Peyer's patch (tissue), 4 donors: ENCODE measurements at regions not wholly inside any gene's neighbourhood (a gene's known extent, or its start where the extent isn't known, plus 50 kb on each side); places are given as distances from the start of the nearest gene placed in this dataset.

ENCODE experiments used
- DNase-seq, 3 donors: peaks; one replicate each; pipeline ENCODE4 v3.0.0-alpha.2; 2017 to 2019
- H3K27ac ChIP-seq, 4 donors: fragments of 200-600 bp; sonication (generic); one replicate each; pipeline ENCODE4 v1.5.1; 2016 to 2019
- H3K27me3 ChIP-seq, 2 donors: fragments of 200-600 bp; sonication (generic); one replicate each; pipeline ENCODE4 v1.5.1; 2019
- H3K36me3 ChIP-seq, 3 donors: fragments of 200-600 bp; sonication (generic); one replicate each; pipeline ENCODE4 v1.5.1; 2016 to 2019
- H3K4me1 ChIP-seq, 4 donors: fragments of 200-600 bp; sonication (generic); one replicate each; pipeline ENCODE4 v1.5.1; 2016 to 2019
- H3K4me3 ChIP-seq, 4 donors: fragments of 200-600 bp; sonication (generic); 1 replicate in 3 of 4; 2 replicates in 1 of 4; pipeline ENCODE4 v1.5.1; 2016 to 2019; ENCODE audit warnings: mild to moderate bottlenecking in 1 of 4
- H3K9me3 ChIP-seq, 4 donors: fragments of 200-600 bp; sonication (generic); one replicate each; pipeline ENCODE4 v1.5.1; 2016 to 2019; ENCODE audit warnings: mild to moderate bottlenecking in 1 of 4
- POLR2A ChIP-seq, 2 donors: fragments of 450-650 bp; IDR thresholded peaks; one replicate each; pipeline ENCODE4 v1.5.1; 2017; ENCODE audit warnings: antibody characterized with exemption in 2 of 2, mild to moderate bottlenecking in 2 of 2, moderate library complexity in 2 of 2
- TF ChIP-seq, protein P1 (sequence below), 6 experiments: fragments of 450-650 bp in 4 of 6; fragments of 200-600 bp in 2 of 6; sonication (generic) in 1 of 6; IDR thresholded peaks; one replicate each; pipeline ENCODE4 v1.5.1; 2017 to 2019; ENCODE audit warnings: antibody characterized with exemption in 6 of 6, mild to moderate bottlenecking in 3 of 6, moderate library complexity in 1 of 6

DNA sequence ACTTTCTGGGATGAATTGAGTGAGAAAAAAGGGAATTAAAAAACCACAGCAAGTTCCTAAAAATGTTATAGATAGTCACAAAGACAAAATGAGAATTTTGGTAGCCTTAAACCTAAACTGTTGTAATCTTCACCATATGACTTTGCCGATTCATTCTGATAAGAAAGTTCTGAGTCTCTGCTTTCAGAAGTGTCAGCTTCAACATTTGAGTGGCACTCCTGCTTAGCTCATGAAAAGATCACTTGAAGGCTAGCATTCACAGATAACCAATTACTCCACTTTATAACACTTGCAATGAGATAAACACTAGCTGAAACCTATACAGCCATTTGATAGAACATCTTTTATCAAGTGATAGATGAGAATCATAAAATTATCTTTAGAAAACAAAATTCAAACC is 288.1 kb upstream of the POU1F1 start:
- DNase-seq: no peak
- H3K27me3 ChIP-seq: no peaks in the 10 kb centered on the region
- no peak overlapping the region for H3K27ac ChIP-seq
- H3K36me3 ChIP-seq: no peaks in the 10 kb centered on the region
- TF ChIP-seq, protein P1, sequence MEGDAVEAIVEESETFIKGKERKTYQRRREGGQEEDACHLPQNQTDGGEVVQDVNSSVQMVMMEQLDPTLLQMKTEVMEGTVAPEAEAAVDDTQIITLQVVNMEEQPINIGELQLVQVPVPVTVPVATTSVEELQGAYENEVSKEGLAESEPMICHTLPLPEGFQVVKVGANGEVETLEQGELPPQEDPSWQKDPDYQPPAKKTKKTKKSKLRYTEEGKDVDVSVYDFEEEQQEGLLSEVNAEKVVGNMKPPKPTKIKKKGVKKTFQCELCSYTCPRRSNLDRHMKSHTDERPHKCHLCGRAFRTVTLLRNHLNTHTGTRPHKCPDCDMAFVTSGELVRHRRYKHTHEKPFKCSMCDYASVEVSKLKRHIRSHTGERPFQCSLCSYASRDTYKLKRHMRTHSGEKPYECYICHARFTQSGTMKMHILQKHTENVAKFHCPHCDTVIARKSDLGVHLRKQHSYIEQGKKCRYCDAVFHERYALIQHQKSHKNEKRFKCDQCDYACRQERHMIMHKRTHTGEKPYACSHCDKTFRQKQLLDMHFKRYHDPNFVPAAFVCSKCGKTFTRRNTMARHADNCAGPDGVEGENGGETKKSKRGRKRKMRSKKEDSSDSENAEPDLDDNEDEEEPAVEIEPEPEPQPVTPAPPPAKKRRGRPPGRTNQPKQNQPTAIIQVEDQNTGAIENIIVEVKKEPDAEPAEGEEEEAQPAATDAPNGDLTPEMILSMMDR (IDR thresholded peaks at IDR 0.05): no peak
- no peak for TF ChIP-seq POLR2A (IDR thresholded peaks at IDR 0.05)
- H3K4me1 ChIP-seq: no peaks in the 10 kb centered on the region
- H3K4me3 ChIP-seq: no peak overlapping the region
- no peaks in the 10 kb centered on the region for H3K9me3 ChIP-seq

DNA sequence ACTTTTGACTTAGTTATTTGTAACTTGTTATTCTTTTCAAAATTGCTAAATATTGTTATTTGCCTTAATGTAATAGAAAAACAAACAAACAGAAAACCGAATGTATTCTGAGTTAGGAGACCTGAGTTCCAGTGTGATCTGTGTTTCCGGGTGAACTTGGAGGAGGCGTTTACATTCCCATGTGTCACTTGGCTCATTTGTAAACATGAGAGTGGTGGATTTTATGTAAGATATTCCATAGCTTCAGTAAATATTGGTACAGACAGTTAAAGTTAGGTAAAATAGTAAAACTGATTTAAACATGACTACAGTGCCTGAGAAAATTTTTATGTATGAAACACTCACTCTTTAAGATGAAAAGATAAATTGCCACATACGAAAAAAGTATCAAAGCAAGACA is 287.3 kb upstream of the POU1F1 start:
- TF ChIP-seq, protein P1 (IDR thresholded peaks at IDR 0.05): no peak
- TF ChIP-seq POLR2A (IDR thresholded peaks at IDR 0.05): no peak
- Histone ChIP-seq H3K9me3 (no peaks in the 10 kb centered on the region), H3K27me3 (no peaks in the 10 kb centered on the region), H3K4me3 (no peak overlapping the region), H3K36me3 (no peaks in the 10 kb centered on the region), H3K27ac (no peak overlapping the region), H3K4me1 (no peaks in the 10 kb centered on the region)
- no peak for DNase-seq

DNA sequence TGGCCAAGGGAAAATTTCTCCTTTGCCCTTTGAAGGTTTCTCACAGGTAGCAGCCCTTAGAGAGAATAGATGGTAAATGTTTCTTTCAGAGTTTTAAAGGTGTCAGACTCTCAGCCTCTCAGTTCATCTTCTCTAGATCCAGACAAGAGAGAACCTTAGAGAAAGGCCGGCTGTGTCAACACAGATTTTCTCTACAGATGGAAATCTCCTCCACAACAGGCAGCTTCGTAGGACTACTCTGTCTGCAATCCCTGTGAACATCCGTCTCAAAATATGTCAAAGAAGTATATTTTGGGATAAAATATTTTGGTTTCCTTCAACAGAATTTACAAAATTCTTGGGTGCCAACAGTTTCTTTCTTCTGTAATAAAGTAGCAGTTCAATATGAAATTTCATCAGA is 282.1 kb upstream of the POU1F1 start:
- Histone ChIP-seq H3K36me3 (no peaks in the 10 kb centered on the region), H3K4me3 (no peak overlapping the region), H3K27me3 (no peaks in the 10 kb centered on the region), H3K4me1 (no peaks in the 10 kb centered on the region), H3K9me3 (no peaks in the 10 kb centered on the region), H3K27ac (no peak overlapping the region)
- DNase-seq: no peak
- TF ChIP-seq POLR2A (IDR thresholded peaks at IDR 0.05): no peak
- TF ChIP-seq, protein P1 (IDR thresholded peaks at IDR 0.05): no peak

DNA sequence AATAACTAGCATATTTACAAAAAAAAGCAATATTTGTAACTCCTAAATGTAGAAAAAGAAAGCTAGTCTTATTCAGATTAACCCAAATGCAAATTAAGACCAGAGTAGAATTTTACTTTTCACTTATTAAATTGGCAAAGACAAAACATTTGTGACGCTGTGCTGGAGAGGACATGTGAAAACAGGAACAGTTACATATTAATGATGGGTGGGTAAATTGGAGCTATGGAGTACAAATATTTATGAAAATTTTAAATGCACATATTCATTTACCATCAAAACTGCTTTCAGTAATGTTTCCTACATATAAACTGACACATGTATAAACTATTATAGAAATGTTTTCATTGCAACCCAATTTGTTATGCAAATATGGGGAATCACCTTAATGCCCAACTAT is 278.9 kb upstream of the POU1F1 start:
- TF ChIP-seq, protein P1 (IDR thresholded peaks at IDR 0.05): no peak
- no peak for TF ChIP-seq POLR2A (IDR thresholded peaks at IDR 0.05)
- no peak overlapping the region for H3K4me3 ChIP-seq
- H3K9me3 ChIP-seq: no peaks in the 10 kb centered on the region
- no peak for DNase-seq
- H3K4me1 ChIP-seq: no peaks in the 10 kb centered on the region
- H3K27ac ChIP-seq: no peak overlapping the region
- H3K27me3 ChIP-seq: no peaks in the 10 kb centered on the region
- no peaks in the 10 kb centered on the region for H3K36me3 ChIP-seq

DNA sequence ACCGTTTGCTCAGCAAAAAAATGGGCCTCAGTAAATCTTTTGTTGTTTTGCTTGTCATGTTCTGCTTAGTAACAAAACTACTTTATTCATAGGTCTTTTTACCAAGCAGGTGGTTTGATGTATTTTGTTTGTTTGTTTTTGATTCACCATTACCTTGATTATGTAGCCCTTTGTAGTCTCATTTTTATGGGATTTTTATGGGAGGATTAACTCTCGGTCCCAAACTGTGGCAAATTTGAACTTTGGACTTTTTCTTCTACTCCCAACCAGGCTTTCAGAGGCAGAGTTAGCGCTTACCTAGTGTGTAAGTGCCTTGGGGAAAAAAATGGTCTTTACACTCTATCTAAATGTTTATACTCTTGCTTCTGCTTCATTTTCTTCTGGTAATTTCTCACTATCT is 276.7 kb upstream of the POU1F1 start:
- no peaks in the 10 kb centered on the region for H3K4me1 ChIP-seq
- no peak overlapping the region for H3K4me3 ChIP-seq
- no peak for DNase-seq
- H3K9me3 ChIP-seq: no peaks in the 10 kb centered on the region
- no peak overlapping the region for H3K27ac ChIP-seq
- no peaks in the 10 kb centered on the region for H3K36me3 ChIP-seq
- H3K27me3 ChIP-seq: no peaks in the 10 kb centered on the region
- no peak for TF ChIP-seq POLR2A (IDR thresholded peaks at IDR 0.05)
- TF ChIP-seq, protein P1 (IDR thresholded peaks at IDR 0.05): no peak

DNA sequence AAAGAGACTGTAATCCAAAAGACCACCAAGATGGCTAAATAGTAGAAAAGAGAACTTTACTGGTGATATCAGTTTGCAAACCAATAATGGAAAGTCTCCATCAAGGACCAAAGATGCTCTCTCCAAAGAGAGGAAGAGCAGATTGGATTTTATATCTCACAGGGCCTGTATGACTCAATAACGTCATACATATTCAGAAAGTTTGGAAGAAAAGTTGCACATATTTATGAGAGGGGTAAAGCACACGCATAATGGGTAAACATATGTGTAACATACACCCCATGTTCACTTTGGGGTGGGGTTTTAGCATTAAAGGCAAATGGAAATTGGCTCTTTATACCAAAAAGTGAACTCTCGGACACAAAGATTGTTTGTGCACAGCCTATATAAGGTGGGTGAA is 274.5 kb upstream of the POU1F1 start:
- no peaks in the 10 kb centered on the region for H3K36me3 ChIP-seq
- DNase-seq: no peak
- no peak overlapping the region for H3K4me3 ChIP-seq
- no peaks in the 10 kb centered on the region for H3K9me3 ChIP-seq
- TF ChIP-seq, protein P1 (IDR thresholded peaks at IDR 0.05): no peak
- TF ChIP-seq POLR2A (IDR thresholded peaks at IDR 0.05): no peak
- H3K27me3 ChIP-seq: no peaks in the 10 kb centered on the region
- H3K27ac ChIP-seq: no peak overlapping the region
- no peaks in the 10 kb centered on the region for H3K4me1 ChIP-seq
